Activated naive CD4-positive, alpha-beta T cell treated with anti-CD3 and anti-CD28 coated beads for 36 hours (primary cell): ENCODE measurements at regions not wholly inside any gene's neighbourhood (a gene's known extent, or its start where the extent isn't known, plus 50 kb on each side); places are given as distances from the start of the nearest gene placed in this dataset.
"Not testable (repeated sequence)": the region's sequence is repeated elsewhere in the genome, so short reads cannot be mapped to it uniquely, and the experiment has no call there.

ENCODE experiments used
- CTCF ChIA-PET: fragments of 350-600 bp; sonication (Branson Sonifier 250); formaldehyde crosslinking; loops from one replicate; lab custom pipeline; 2021; ENCODE audit warnings: antibody characterized with exemption; lab: Charles Lee
- DNase-seq: peaks from one replicate; pipeline ENCODE4 v3.0.0-alpha.2; 2020
- H3K27ac Mint-ChIP-seq: one replicate; pipeline ENCODE4 v1.8.0; 2021; ENCODE audit warnings: mild to moderate bottlenecking, mixed read lengths
- H3K27me3 Mint-ChIP-seq: one replicate; pipeline ENCODE4 v1.8.0; 2021; ENCODE audit warnings: low read depth, mixed read lengths
- H3K36me3 Mint-ChIP-seq: one replicate; pipeline ENCODE4 v1.8.0; 2021; ENCODE audit warnings: low read depth, mixed read lengths
- H3K4me1 Mint-ChIP-seq: one replicate; pipeline ENCODE4 v1.8.0; 2021; ENCODE audit warnings: low read depth, mixed read lengths
- H3K4me3 Mint-ChIP-seq: one replicate; pipeline ENCODE4 v1.8.0; 2021; ENCODE audit warnings: mild to moderate bottlenecking, moderate library complexity, mixed read lengths
- H3K9me3 Mint-ChIP-seq: one replicate; pipeline ENCODE4 v1.8.0; 2021; ENCODE audit warnings: mixed read lengths
- intact Hi-C: fragments of 100-400 bp; cut with micrococcal nuclease; formaldehyde crosslinking; loops from one replicate; pipeline ENCODE4 v1.15.1; 2023

GRCh38 chr3:70647094-70647493 is 334.7 kb upstream of the MDFIC2 start:
- Mint-ChIP-seq H3K4me3 (no peak overlapping the region), H3K27ac (no peak overlapping the region), H3K4me1 (no peaks in the 10 kb centered on the region), H3K36me3 (no peaks in the 10 kb centered on the region), H3K9me3 (no peaks in the 10 kb centered on the region), H3K27me3 (peaks cover 18% of the 10 kb centered on the region)
- CTCF ChIA-PET: no interaction called here
- DNase-seq: no peak
- intact Hi-C loops: no loop called here

DNA sequence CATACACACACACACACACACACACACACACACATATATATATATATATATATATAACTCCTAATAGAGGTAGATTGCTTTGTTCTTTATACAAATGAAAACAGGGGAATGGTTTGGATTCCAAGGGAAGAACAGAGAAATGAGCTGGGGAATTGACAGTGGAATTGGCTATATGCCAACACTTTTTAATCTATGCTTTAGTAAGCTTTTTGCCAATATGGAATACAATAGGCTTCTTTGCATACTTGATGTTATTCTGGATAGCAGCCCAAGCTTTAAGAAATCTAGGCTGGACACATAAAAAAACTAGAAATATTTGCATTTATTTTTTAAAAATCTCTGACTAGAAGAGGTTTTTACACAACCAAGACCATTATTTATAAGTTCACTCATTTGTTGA is 334.2 kb upstream of the MDFIC2 start:
- CTCF ChIA-PET: no interaction called here
- Mint-ChIP-seq H3K36me3 (no peaks in the 10 kb centered on the region), H3K9me3 (no peaks in the 10 kb centered on the region), H3K4me1 (no peaks in the 10 kb centered on the region), H3K27me3 (peaks cover 14% of the 10 kb centered on the region), H3K4me3 (no peak overlapping the region), H3K27ac (no peak overlapping the region)
- DNase-seq: no peak
- intact Hi-C loops: no loop called here

- no peak for DNase-seq
- H3K4me1 Mint-ChIP-seq: no peaks in the 10 kb centered on the region
- intact Hi-C loops: no loop called here
Observed at GRCh38 chr3:70640481-70640880, 328.0 kb upstream of the MDFIC2 start.

DNA sequence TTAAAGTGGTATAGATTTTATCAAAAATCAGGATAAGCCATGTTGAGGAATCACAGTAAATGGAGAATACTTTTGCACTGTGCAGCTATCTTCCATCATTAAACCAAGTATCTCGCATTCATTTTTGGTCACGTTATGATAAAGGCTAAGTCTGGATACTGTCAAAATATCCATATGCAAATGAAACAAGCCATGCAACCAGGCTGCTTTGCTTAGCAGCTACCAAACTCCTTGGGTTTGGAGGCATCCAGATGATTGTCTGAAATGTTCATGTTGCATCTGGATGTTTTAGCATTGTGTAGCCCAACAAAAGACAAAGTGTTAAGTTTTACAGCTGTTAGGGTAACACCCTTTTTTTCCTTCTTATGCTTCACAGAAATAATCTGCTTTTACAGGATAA is 322.9 kb upstream of the MDFIC2 start:
- H3K4me3 Mint-ChIP-seq: no peak overlapping the region
- no peaks in the 10 kb centered on the region for H3K36me3 Mint-ChIP-seq
- DNase-seq: no peak
- no peaks in the 10 kb centered on the region for H3K4me1 Mint-ChIP-seq
- H3K9me3 Mint-ChIP-seq: peaks cover 6% of the 10 kb centered on the region
- peaks cover 33% of the 10 kb centered on the region for H3K27me3 Mint-ChIP-seq
- intact Hi-C loops: no loop called here
- no peak overlapping the region for H3K27ac Mint-ChIP-seq
- CTCF ChIA-PET: interaction anchor here (1.0 kb wide), 1 partner anchor 84 kb away, joined by 3 read pairs; no protein-coding TSS in a partner anchor

More at GRCh38 chr3:70640481-70640880, 328.0 kb upstream of the MDFIC2 start:
- Mint-ChIP-seq H3K27ac (no peak overlapping the region), H3K9me3 (peaks cover 6% of the 10 kb centered on the region), H3K36me3 (no peaks in the 10 kb centered on the region), H3K27me3 (peaks cover 37% of the 10 kb centered on the region), H3K4me3 (no peak overlapping the region)
- CTCF ChIA-PET: interaction anchor here (0.6 kb wide), 1 partner anchor 55 kb away, joined by 3 read pairs; no protein-coding TSS in a partner anchor

DNA sequence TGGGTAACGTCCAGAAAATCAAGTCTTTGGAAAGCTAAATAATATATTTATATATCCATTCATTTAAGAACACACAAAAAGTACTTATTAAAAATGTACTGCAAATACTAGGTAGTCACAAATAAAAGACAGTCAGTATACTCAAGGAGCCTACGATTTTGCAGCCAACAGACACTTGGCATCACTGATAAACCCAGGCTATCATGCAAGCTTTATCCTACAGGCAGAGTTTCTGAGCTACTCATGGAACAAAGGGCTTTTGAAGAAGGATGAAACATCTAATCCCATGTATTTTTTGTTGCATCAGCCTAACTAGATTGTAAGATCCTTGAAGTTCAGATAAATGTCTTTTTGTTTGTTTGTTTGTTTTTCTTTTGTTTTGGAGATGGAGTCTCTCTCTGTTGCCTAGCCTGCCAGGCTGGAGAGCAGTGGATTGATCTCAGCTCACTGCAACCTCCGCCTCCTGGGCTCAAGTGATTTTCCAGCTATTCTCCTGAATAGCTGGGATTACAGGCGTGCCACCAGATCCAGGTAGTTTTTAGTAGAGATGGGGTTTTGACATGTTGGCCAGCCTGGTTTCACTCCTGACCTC is 319.4 kb upstream of the MDFIC2 start:
- Mint-ChIP-seq H3K27me3 (peaks cover 14% of the 10 kb centered on the region), H3K36me3 (no peaks in the 10 kb centered on the region), H3K4me1 (no peaks in the 10 kb centered on the region), H3K4me3 (no peak overlapping the region), H3K9me3 (no peaks in the 10 kb centered on the region), H3K27ac (no peak overlapping the region)
- no peak for DNase-seq
- CTCF ChIA-PET: interaction anchor here (0.6 kb wide), 1 partner anchor 541 kb away, joined by 7 read pairs; no protein-coding TSS in a partner anchor
- intact Hi-C loops: no loop called here

GRCh38 chr3:70621451-70621850 is 309.0 kb upstream of the MDFIC2 start:
- Mint-ChIP-seq H3K4me1 (no peaks in the 10 kb centered on the region), H3K27me3 (peaks cover 14% of the 10 kb centered on the region), H3K27ac (no peak overlapping the region), H3K9me3 (no peaks in the 10 kb centered on the region), H3K36me3 (no peaks in the 10 kb centered on the region), H3K4me3 (no peak overlapping the region)
- no peak for DNase-seq
- intact Hi-C loops: no loop called here
- CTCF ChIA-PET: interaction anchor here (0.6 to 1.1 kb wide), 2 partner anchors 71 to 1041 kb away, joined by 3 to 4 read pairs; no protein-coding TSS in a partner anchor

DNA sequence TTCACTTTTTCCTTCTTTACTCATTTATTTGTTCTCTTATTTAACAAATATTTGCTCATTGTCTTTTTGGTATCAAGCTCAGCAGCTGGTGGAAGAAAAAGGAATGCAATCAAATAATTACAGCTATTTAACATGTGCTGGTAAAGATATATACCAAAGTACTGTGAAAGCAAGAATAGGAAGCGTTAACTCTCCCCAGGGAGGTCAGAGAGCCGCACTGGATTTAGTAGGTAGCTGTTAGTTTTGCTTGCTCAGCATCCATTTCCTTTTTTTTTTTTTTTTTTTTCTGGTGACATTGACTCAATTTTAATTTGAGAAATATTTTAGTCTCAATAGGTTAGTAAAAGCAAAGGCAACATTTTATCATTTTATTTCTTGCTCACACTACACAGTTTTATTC is 308.5 kb upstream of the MDFIC2 start:
- H3K9me3 Mint-ChIP-seq: no peaks in the 10 kb centered on the region
- no peak for DNase-seq
- no peaks in the 10 kb centered on the region for H3K36me3 Mint-ChIP-seq
- H3K27me3 Mint-ChIP-seq: peaks cover 14% of the 10 kb centered on the region
- CTCF ChIA-PET: interaction anchor here (1.1 kb wide), 1 partner anchor 71 kb away, joined by 4 read pairs; no protein-coding TSS in a partner anchor
- intact Hi-C loops: no loop called here
- H3K4me1 Mint-ChIP-seq: no peaks in the 10 kb centered on the region
- no peak overlapping the region for H3K27ac Mint-ChIP-seq
- no peak overlapping the region for H3K4me3 Mint-ChIP-seq

DNA sequence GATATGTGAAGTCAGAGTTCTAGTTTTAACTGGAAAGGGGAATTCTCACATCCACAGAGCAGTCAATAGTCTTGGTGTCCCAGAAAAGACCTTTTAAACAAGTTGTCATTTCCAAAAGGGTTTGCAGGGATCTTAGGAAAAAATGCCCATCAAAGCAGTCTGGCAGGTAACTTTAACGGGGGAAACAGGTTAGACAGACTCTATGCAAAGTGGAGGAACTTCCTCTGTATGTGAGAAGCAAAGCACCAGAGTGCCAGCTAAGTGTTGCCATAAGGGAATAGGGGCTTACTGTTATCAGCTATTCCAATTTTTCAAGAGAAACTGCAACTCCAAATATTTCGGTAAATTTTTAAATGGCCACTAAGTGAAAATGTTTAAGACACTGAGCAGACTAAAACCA is 307.9 kb upstream of the MDFIC2 start:
- no peaks in the 10 kb centered on the region for H3K36me3 Mint-ChIP-seq
- no peaks in the 10 kb centered on the region for H3K4me1 Mint-ChIP-seq
- peaks cover 14% of the 10 kb centered on the region for H3K27me3 Mint-ChIP-seq
- DNase-seq: no peak
- H3K4me3 Mint-ChIP-seq: no peak overlapping the region
- no peak overlapping the region for H3K27ac Mint-ChIP-seq
- CTCF ChIA-PET: interaction anchor here (1.1 kb wide), 1 partner anchor 70 kb away, joined by 4 read pairs; no protein-coding TSS in a partner anchor
- intact Hi-C loops: no loop called here
- H3K9me3 Mint-ChIP-seq: no peaks in the 10 kb centered on the region

GRCh38 chr3:70618151-70618550 is 305.7 kb upstream of the MDFIC2 start:
- CTCF ChIA-PET: no interaction called here
- Mint-ChIP-seq H3K36me3 (no peaks in the 10 kb centered on the region), H3K9me3 (no peaks in the 10 kb centered on the region), H3K4me3 (no peak overlapping the region), H3K4me1 (no peaks in the 10 kb centered on the region), H3K27ac (no peak overlapping the region), H3K27me3 (peaks cover 14% of the 10 kb centered on the region)
- DNase-seq: no peak
- intact Hi-C loops: no loop called here

GRCh38 chr3:70617349-70617748 is 304.9 kb upstream of the MDFIC2 start:
- H3K9me3 Mint-ChIP-seq, intact Hi-C loops, H3K4me1 Mint-ChIP-seq, DNase-seq, H3K36me3 Mint-ChIP-seq, H3K27ac Mint-ChIP-seq, H3K4me3 Mint-ChIP-seq: not testable (repeated sequence)
- peaks cover 14% of the 10 kb centered on the region for H3K27me3 Mint-ChIP-seq
- CTCF ChIA-PET: interaction anchor here (0.7 to 1.0 kb wide), 2 partner anchors 8 to 15 kb away, joined by 3 to 4 read pairs; no protein-coding TSS in a partner anchor

DNA sequence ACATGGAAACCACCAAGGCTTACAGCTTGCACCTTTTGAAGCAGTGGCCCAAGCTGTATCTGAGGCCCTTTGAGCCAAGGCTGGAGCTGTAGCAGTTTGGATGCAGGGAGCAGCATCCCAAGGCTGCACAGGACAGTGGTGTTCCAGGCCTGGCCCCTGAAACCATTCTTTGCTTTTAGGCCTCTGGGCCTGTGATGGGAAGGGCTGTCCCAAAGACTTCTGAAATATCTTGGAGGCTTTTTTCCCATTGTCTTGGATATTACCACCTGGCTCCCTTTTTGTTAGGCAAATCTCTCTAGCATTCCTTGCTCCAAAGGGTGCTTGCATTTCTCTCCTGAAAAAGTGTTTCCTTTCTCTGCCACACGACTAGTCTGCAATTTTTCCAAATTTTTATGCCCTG is 302.8 kb upstream of the MDFIC2 start:
- H3K36me3 Mint-ChIP-seq: no peaks in the 10 kb centered on the region
- no peak overlapping the region for H3K27ac Mint-ChIP-seq
- intact Hi-C loops: no loop called here
- CTCF ChIA-PET: interaction anchor here (0.7 kb wide), 1 partner anchor 550 kb away, joined by 3 read pairs; no protein-coding TSS in a partner anchor
- no peak overlapping the region for H3K4me3 Mint-ChIP-seq
- H3K9me3 Mint-ChIP-seq: no peaks in the 10 kb centered on the region
- DNase-seq: no peak
- H3K27me3 Mint-ChIP-seq: peaks cover 10% of the 10 kb centered on the region
- no peaks in the 10 kb centered on the region for H3K4me1 Mint-ChIP-seq

DNA sequence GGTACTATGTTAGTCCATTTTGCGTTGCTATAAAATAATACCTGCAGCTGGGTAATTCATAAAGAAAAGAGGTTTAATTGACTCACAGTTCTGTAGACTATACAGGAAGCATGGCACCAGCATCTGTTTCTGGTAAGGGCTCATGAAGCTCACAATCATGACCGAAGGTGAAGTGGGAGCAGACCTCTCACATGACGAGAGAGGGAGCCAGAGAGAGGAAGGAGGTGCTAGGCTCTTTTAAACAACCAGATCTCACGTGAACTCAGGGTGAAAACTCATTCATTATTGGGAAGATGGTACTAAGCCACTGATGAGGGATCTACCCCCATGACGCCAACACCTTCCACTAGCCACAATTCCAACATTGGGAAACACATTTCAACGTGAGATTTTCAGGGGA is 301.7 kb upstream of the MDFIC2 start:
- H3K27me3 Mint-ChIP-seq: peaks cover 6% of the 10 kb centered on the region
- H3K4me1 Mint-ChIP-seq: no peaks in the 10 kb centered on the region
- H3K4me3 Mint-ChIP-seq: no peak overlapping the region
- CTCF ChIA-PET: no interaction called here
- no peaks in the 10 kb centered on the region for H3K36me3 Mint-ChIP-seq
- DNase-seq: no peak
- H3K9me3 Mint-ChIP-seq: no peaks in the 10 kb centered on the region
- no peak overlapping the region for H3K27ac Mint-ChIP-seq
- intact Hi-C loops: no loop called here

DNA sequence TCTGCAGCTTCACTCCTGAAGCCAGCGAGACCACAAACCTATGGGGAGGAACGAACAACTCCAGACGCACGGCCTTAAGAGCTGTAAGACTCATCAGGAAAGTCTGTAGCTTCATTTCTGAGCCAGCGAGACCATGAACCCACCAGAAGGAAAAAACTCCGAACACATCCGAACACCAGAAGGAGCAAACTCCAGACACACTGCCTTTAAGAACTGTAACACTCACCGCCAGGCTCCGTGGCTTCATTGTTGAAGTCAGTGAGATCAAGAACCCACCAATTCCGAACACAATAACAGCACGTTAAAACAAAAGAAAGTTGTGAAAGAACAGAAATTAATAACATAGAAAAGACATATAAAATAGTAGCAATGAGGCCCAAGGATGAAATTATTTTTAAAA is 300.5 kb upstream of the MDFIC2 start:
- no peaks in the 10 kb centered on the region for H3K9me3 Mint-ChIP-seq
- no peaks in the 10 kb centered on the region for H3K36me3 Mint-ChIP-seq
- CTCF ChIA-PET: no interaction called here
- H3K4me1 Mint-ChIP-seq: no peaks in the 10 kb centered on the region
- no peak for DNase-seq
- intact Hi-C loops: no loop called here
- H3K4me3 Mint-ChIP-seq: no peak overlapping the region
- H3K27ac Mint-ChIP-seq: no peak overlapping the region
- H3K27me3 Mint-ChIP-seq: peaks cover 9% of the 10 kb centered on the region
